ENCODE measurements at regions not wholly inside any gene's neighbourhood (a gene's known extent, or its start where the extent isn't known, plus 50 kb on each side); places are given as distances from the start of the nearest gene placed in this dataset.

DNA sequence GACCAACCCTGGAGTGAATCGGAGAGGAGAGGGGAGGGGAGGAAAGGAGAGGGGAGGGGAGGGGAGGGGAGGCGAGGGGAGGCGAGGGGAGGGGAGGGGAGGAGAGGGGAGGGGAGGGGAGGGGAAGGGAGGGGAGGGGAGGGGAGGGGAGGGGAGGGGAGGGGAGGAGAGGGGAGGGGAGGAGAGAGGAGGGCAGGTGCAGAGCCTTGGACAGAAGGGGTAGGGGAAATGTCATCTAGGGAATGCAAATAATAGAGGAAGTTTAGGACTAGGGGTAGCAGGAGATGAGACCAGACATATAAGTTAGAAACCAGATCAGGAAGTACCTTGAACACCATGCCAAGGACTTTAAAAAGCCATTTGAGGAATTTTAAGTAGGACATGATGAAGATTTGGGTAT, 119.8 kb downstream of the RBFOX3 start:
- intact Hi-C loops (cut with micrococcal nuclease): no loop called here
- H3K4me3 Mint-ChIP-seq: no peak overlapping the region
- no peaks in the 10 kb centered on the region for H3K9me3 Mint-ChIP-seq
- H3K27ac Mint-ChIP-seq: no peak overlapping the region
- peaks cover 2% of the 10 kb centered on the region for H3K27me3 Mint-ChIP-seq
- no peaks in the 10 kb centered on the region for H3K36me3 Mint-ChIP-seq (ENCODE audit: low read depth)
- no peak for DNase-seq
- no peaks in the 10 kb centered on the region for H3K4me1 Mint-ChIP-seq

DNA sequence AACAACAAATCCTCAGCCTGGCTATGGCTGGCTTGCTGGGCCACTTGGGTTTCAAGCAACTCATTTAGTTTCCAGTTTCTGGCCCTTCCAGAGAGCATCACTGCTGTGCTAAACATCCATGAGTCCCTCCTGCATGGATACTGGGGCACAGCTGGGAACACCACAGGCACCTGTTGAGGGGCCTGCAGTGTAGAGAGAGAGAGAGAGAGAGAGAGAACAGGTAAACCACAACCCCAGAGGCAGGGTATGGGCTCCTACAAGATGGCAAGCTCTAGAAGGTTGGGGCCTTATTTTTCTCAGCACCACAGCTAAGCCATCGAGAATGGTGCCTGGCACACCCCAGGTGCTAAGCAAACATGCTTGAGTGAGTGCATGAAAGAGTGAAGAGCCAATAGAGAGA, 120.3 kb downstream of the RBFOX3 start:
- Mint-ChIP-seq H3K27me3 (peaks cover 2% of the 10 kb centered on the region), H3K4me1 (no peaks in the 10 kb centered on the region), H3K9me3 (no peaks in the 10 kb centered on the region), H3K36me3 (ENCODE audit: low read depth) (no peaks in the 10 kb centered on the region), H3K4me3 (no peak overlapping the region), H3K27ac (no peak overlapping the region)
- intact Hi-C loops (cut with micrococcal nuclease): no loop called here
- no peak for DNase-seq

DNA sequence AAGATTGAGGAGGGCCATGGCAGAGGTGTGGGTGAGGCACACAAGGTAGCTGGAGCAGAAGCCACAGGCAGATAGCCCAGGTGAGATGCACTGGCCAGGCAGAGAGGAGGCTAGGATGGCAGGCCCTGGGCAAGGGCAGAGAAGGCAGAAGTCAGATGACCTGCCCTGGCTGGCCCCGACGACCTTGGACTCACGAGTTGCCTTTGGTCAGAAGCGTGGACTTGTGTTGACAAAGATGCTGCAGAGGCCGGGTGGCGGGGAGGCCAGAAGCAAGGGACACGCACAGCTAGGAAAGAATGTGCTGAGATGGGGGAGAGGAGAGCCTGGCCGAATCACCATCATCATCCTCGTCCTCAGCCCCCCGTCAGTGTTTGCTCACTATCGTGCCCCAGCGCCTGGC, 123.7 kb downstream of the RBFOX3 start:
- H3K4me1 Mint-ChIP-seq: no peaks in the 10 kb centered on the region
- H3K9me3 Mint-ChIP-seq: no peaks in the 10 kb centered on the region
- peaks cover 17% of the 10 kb centered on the region for H3K27me3 Mint-ChIP-seq
- no peak overlapping the region for H3K4me3 Mint-ChIP-seq
- no peak overlapping the region for H3K27ac Mint-ChIP-seq
- H3K36me3 Mint-ChIP-seq (ENCODE audit: low read depth): no peaks in the 10 kb centered on the region
- intact Hi-C loops (cut with micrococcal nuclease): no loop called here
- DNase-seq: no peak

DNA sequence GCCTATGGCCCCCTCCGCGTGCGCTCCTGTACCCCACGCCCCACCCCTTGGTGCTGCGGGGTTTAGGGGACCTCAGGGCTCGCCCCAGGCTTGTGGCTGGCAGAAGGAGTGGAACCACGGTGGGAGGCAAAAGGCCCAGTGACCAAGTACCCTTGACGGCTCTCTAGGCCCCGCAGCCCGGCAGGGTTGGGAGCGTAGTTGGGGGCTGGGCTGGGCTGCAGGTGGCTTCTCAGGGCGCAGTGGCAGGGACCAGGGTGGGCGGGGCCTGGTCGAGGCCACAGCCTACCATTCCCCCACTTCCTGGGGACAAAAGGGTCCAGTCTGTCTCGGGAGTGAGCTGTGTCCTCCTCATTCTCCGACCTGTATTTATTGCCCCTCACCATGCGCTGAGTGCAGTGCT, 124.9 kb downstream of the RBFOX3 start:
- Mint-ChIP-seq H3K9me3 (no peaks in the 10 kb centered on the region), H3K36me3 (ENCODE audit: low read depth) (no peaks in the 10 kb centered on the region), H3K4me1 (no peaks in the 10 kb centered on the region), H3K27ac (no peak overlapping the region), H3K27me3 (peaks cover 17% of the 10 kb centered on the region), H3K4me3 (no peak overlapping the region)
- intact Hi-C loops (cut with micrococcal nuclease): no loop called here
- no peak for DNase-seq

DNA sequence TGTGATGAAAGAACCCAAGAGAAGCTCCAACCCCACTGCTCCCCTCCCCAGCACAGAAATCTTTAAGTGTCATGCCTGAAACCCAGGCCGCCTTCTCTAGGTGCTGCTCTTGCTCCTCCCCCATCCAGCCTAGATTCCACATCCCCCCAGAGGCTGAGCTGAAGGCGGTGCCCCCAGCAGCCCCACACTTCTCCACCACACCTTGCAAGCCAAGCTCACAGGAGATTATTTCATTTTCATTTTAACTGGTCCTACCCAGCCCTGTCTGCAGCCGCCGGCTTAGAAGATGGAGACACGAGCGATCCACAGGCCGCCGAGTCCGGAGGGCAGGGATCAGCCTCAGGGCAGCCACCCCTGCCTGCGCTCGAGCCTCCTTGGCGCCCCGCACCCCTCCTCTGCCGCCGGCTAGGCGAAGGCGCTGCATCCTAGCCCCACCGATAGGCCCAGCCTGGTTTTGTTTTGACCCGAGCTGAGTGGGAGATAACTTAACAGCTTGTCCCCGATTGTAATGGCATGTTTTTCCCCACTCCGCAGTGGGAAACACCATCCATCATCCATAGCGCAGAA, 125.3 kb downstream of the RBFOX3 start:
- H3K4me3 Mint-ChIP-seq: no peak overlapping the region
- intact Hi-C loops (cut with micrococcal nuclease): no loop called here
- no peaks in the 10 kb centered on the region for H3K4me1 Mint-ChIP-seq
- H3K27me3 Mint-ChIP-seq: peaks cover 17% of the 10 kb centered on the region
- no peaks in the 10 kb centered on the region for H3K9me3 Mint-ChIP-seq
- no peak overlapping the region for H3K27ac Mint-ChIP-seq
- no peaks in the 10 kb centered on the region for H3K36me3 Mint-ChIP-seq (ENCODE audit: low read depth)
- no peak for DNase-seq

DNA sequence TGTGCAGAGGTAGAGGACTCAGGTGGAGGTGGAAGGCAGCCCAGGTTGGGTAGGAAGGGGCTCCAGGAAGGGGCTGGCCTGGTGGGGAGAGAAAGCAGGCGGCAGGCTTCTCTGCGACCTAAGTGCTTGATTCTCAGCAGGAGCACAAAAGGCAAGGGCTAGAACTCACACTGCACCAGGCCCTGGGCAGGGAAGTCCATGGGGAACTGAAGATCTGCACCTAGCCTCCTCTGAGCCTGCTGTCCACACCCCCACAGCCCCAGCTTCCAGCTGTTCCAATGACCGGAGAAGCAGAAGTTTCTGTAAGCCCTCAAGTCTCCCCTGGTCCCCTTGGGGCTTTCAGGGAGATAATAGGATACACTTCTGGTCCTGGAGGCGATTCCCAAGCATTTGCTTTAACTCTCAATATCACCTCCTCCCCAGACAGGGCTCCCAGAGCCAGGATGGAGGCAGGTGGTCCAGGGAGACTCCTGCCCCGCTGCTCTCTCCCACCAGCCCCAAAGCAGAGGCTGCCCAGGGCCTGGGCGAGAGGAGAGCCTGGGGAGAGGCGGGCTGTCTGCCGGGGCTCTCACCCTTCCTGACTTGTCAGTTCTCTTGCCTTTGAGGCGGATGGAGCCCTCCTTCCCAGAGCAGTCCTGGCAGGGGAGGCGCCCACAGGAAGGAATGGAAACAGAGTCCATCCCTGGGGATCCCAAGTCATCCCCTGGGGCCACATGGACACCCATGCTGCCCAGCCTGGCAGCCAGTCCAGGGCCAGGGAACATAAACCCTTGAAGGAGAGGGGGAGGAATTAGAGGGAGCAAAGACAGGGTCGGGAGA, 126.0 kb downstream of the RBFOX3 start:
- H3K9me3 Mint-ChIP-seq: no peaks in the 10 kb centered on the region

DNA sequence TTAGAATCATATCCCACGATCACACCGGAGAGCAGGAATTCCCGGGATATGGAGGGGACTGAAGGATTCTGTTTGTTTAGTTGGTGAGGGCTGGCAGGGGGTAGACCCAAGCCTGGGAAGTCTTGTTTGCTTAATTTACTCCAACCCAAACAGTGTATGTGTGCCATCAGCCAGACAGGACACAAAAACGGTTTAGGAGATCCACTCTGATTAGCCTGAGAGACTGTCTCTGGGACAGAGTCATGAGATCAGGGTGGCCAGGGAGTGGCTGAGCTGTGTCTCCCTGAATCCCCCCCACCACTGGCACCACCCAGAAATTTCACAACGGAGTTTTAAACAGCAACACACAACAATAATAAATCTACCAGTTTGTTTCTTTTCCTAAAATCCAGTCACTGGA, 127.0 kb downstream of the RBFOX3 start:
- no peak for DNase-seq
- Mint-ChIP-seq H3K27ac (no peak overlapping the region), H3K27me3 (peaks cover 17% of the 10 kb centered on the region), H3K4me1 (no peaks in the 10 kb centered on the region), H3K9me3 (no peaks in the 10 kb centered on the region), H3K36me3 (ENCODE audit: low read depth) (no peaks in the 10 kb centered on the region), H3K4me3 (no peak overlapping the region)
- intact Hi-C loops (cut with micrococcal nuclease): no loop called here

More for the DNA sequence above, 126.0 kb downstream of the RBFOX3 start:
- Mint-ChIP-seq H3K36me3 (ENCODE audit: low read depth) (no peaks in the 10 kb centered on the region), H3K4me1 (no peaks in the 10 kb centered on the region), H3K27me3 (peaks cover 17% of the 10 kb centered on the region), H3K4me3 (no peak overlapping the region), H3K27ac (no peak overlapping the region)
- DNase-seq: no peak
- intact Hi-C loops (cut with micrococcal nuclease): no loop called here

DNA sequence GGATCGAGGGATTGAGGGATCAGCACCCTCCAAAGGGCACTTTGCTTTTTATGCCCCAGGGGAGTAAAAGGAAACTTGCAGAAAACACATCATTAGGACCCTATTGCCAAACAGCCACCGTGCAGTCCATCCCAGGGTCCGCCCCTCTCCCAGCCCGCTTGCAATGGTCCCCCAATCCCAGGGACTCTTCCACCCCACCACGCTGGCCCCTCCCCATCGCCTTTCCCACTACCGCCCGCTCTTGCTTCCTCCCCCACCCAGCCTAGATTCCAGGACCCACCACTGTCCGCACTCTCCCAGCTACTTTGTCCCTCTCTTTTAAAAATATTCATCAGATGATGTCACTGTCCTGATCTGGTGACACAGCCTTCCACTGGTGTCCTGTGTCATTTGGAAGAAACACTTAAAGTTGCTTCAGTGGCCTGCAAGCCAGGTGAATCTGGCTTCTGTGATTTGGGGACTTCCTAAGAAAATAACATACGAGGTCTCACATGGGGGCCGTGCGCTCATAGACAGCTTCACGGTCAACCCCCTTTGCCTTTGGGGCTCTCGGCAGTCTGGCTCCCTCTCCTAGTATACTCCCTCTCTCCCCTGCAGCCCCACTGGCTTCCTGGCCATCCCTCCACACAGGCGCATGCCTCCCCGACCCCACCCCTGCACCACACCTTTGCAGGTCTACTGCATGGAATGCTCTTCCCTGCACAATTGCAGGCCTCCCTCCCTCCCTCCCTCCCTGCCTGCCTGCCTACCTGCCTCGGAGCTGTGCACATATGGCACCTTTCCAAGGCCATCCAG, 127.9 kb downstream of the RBFOX3 start:
- Mint-ChIP-seq H3K27me3 (peaks cover 17% of the 10 kb centered on the region), H3K36me3 (ENCODE audit: low read depth) (no peaks in the 10 kb centered on the region), H3K9me3 (no peaks in the 10 kb centered on the region), H3K4me1 (no peaks in the 10 kb centered on the region), H3K4me3 (no peak overlapping the region), H3K27ac (no peak overlapping the region)
- intact Hi-C loops (cut with micrococcal nuclease): no loop called here
- no peak for DNase-seq

DNA sequence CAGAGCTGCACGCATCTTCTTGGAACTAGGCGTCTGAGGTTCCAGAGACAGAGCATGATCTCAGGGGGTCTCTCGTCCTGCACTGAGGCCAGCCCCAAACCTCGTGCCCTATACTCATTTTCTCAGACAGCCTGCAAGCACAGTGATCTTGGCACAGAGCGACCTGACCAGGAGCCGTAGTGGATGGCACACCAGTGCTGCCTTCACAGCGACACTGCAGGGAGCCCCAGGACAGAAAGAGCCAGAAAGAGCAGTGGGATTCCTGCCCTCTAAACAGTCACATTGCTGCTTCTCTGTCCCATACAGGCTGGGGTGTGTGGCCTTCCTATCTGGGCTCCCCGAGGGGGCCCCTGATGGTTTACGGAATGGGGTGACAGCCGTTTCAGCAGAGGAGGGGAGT, 131.0 kb downstream of the RBFOX3 start:
- Mint-ChIP-seq H3K27ac (no peak overlapping the region), H3K36me3 (ENCODE audit: low read depth) (no peaks in the 10 kb centered on the region), H3K4me1 (no peaks in the 10 kb centered on the region), H3K9me3 (no peaks in the 10 kb centered on the region), H3K4me3 (no peak overlapping the region), H3K27me3 (peaks cover 17% of the 10 kb centered on the region)
- intact Hi-C loops (cut with micrococcal nuclease): no loop called here
- DNase-seq: no peak

DNA sequence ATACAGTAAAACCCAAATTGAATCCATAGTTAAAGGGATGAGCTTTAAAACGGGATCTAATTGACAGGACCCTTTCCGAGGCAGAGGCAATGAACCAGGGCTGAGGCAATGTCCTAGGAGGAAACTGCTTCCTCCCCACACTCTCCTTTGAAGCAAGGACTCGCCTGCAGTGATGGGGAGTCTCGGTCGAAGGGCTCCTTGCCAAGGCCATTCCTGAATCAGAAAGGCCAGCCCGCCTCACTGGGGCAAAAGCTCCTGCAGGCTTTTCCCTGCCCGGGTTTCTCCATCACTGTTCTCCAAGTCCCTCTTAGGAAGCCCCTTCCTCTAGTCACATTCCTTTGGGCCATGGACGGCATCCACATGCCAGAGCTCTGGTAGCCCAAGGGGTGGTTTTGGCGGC, 132.0 kb downstream of the RBFOX3 start:
- Mint-ChIP-seq H3K27me3 (peaks cover 14% of the 10 kb centered on the region), H3K36me3 (ENCODE audit: low read depth) (no peaks in the 10 kb centered on the region), H3K4me1 (no peaks in the 10 kb centered on the region), H3K9me3 (no peaks in the 10 kb centered on the region), H3K27ac (no peak overlapping the region), H3K4me3 (no peak overlapping the region)
- intact Hi-C loops (cut with micrococcal nuclease): no loop called here
- DNase-seq: no peak

DNA sequence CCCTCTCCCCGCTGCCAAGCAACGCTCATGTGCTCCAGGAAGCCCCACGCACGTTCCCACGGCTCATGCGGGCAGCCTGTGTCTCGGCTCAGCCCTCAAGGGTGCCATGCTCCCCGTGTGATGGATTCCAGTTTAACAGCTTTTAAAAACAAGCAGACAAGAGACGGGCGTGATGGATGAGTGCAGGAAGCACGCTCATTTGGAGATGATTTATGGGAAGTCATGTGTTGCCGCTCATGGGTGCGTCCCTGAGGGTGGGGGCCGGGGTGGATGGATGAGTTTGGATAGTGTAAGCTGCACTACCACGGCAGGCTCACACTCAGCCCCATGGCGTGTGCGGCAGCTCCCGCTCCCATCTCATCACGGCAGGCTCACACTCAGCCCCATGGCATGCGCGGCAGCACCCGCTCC, 132.8 kb downstream of the RBFOX3 start:
- Mint-ChIP-seq H3K9me3 (no peaks in the 10 kb centered on the region), H3K27ac (no peak overlapping the region), H3K27me3 (peaks cover 7% of the 10 kb centered on the region), H3K36me3 (ENCODE audit: low read depth) (no peaks in the 10 kb centered on the region), H3K4me1 (no peaks in the 10 kb centered on the region), H3K4me3 (no peak overlapping the region)
- no peak for DNase-seq
- intact Hi-C loops (cut with micrococcal nuclease): no loop called here

DNA sequence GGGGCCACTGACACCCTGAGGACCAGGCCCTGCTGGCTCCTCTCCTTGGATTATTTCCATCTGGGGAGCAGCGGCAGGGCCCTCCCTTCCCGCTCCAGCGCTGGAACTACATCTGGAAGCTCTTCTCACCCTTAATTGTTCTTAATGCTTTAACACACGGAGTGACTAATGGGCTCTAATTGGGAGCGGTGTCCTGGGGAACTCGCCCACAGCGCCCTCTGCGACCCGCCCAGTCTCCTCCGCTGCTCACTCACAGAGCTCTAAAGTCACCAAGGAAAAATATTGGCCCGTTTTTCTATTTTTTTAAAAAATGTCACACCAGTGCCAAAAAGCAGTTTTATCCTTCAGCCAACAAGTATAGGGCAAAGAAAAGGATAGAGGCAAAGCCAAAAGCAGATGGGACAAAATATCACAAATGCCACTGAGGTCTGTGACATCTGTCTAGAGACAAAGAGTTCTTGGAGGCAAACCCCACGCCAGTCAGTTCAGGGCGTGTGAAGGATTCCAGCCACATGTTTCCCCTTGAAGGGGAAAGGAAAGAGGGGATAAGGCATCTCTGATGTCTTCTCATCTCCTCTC, 134.7 kb downstream of the RBFOX3 start:
- DNase-seq: no peak
- intact Hi-C loops (cut with micrococcal nuclease): no loop called here
- Mint-ChIP-seq H3K4me3 (no peak overlapping the region), H3K27ac (no peak overlapping the region), H3K9me3 (no peaks in the 10 kb centered on the region), H3K36me3 (ENCODE audit: low read depth) (no peaks in the 10 kb centered on the region), H3K27me3 (peaks cover 3% of the 10 kb centered on the region), H3K4me1 (no peaks in the 10 kb centered on the region)

DNA sequence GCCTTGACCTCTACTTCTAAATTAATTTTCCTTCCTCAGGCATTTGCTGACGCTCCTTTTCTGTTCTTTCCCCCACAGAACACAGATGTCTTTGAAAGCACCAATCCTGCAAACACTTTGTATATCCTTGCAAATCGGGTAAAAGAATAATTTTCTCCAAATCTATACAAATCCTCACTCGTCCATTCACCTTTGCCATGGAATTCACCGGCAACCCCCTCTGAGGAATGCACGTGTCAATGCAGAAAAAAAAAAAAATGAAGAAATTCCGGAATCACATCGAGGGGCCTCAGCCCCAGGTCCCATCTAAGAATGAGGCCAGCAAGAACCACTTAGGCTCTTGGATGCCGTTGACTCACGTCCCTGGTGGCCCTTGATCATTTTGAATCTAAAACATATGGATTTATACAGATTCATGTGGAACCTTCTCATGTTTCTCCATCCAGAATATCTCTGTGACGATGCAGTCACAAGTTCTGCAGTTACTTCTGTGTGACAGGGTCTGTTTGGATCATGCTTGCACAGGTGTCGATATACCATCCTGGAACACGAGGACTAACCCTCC, 136.9 kb downstream of the RBFOX3 start:
- H3K4me1 Mint-ChIP-seq: no peaks in the 10 kb centered on the region
- intact Hi-C loops (cut with micrococcal nuclease): no loop called here
- no peak for DNase-seq
- no peaks in the 10 kb centered on the region for H3K9me3 Mint-ChIP-seq
- no peaks in the 10 kb centered on the region for H3K36me3 Mint-ChIP-seq (ENCODE audit: low read depth)
- peaks cover 3% of the 10 kb centered on the region for H3K27me3 Mint-ChIP-seq
- H3K4me3 Mint-ChIP-seq: no peak overlapping the region
- no peak overlapping the region for H3K27ac Mint-ChIP-seq
